ENCODE measurements at regions not wholly inside any gene's neighbourhood (a gene's known extent, or its start where the extent isn't known, plus 50 kb on each side); places are given as distances from the start of the nearest gene placed in this dataset.
"Not testable (repeated sequence)": the region's sequence is repeated elsewhere in the genome, so short reads cannot be mapped to it uniquely, and the experiment has no call there.

DNA sequence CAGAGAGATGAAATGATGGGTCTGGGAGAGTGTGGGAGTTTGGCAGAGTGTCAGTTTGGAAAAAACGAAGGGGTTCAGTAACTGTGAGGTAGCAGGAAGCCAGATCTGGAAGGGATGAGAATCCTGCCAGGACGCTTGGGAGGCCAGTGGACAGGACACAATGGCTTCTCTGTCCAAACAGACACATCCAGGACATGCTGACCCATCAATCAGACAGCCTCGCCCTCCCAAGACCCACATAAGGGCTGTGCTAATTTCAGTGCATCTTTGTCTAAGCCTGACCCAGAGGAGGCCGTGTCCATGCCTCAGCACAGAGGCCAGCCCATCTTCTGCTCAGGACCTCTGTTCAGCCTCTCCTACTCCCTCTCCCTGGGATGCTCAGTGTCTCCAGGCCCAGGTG lies 576.5 kb upstream of the B3GAT1 start:
- H3K27me3 ChIP-seq, result no peaks in the 10 kb centered on the region
- no peaks in the 10 kb centered on the region for H3K9me3 ChIP-seq
- H3K4me3 ChIP-seq, result no peak overlapping the region
- intact Hi-C loops (cut with DNase I), result no loop called here
- TF ChIP-seq POLR2A (IDR thresholded peaks at IDR 0.05) (no peak), POLR2AphosphoS5 (IDR thresholded peaks at IDR 0.05; ENCODE audit: insufficient read depth in 1 of 2, low read depth in 1 of 2) (no peak)
- TF ChIP-seq, protein P1, sequence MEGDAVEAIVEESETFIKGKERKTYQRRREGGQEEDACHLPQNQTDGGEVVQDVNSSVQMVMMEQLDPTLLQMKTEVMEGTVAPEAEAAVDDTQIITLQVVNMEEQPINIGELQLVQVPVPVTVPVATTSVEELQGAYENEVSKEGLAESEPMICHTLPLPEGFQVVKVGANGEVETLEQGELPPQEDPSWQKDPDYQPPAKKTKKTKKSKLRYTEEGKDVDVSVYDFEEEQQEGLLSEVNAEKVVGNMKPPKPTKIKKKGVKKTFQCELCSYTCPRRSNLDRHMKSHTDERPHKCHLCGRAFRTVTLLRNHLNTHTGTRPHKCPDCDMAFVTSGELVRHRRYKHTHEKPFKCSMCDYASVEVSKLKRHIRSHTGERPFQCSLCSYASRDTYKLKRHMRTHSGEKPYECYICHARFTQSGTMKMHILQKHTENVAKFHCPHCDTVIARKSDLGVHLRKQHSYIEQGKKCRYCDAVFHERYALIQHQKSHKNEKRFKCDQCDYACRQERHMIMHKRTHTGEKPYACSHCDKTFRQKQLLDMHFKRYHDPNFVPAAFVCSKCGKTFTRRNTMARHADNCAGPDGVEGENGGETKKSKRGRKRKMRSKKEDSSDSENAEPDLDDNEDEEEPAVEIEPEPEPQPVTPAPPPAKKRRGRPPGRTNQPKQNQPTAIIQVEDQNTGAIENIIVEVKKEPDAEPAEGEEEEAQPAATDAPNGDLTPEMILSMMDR (IDR thresholded peaks at IDR 0.05), result no peak
- no peaks in the 10 kb centered on the region for H3K4me1 ChIP-seq
- peak in 1 of 2 donors; percentile 28 for DNase-seq (ENCODE audit: extremely low spot score in 2 of 2)
- H3K27ac ChIP-seq, result no peak overlapping the region
- no peaks in the 10 kb centered on the region for H3K36me3 ChIP-seq

DNA sequence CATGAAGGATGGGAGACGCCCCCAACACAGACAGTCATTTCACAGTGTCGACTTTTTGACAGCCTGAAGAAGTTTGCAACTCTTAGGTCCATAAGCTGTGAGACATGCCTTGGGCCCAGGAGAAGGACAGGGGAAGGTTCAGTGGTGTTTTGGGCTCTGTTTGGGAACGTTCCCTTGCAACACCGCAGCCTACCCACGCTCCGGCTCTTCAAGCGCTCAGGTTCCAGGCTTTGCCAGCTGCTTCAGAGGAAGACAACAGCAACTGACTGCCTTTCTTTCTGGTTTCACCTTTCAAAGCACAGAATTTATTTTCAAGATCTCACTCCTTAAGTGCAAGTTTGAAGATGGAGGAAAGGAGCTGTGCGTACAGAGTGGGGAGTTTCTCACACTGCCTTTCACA lies 575.8 kb upstream of the B3GAT1 start:
- H3K4me1 ChIP-seq, result no peaks in the 10 kb centered on the region
- TF ChIP-seq, protein P1 (IDR thresholded peaks at IDR 0.05), result no peak
- TF ChIP-seq POLR2AphosphoS5 (IDR thresholded peaks at IDR 0.05; ENCODE audit: insufficient read depth in 1 of 2, low read depth in 1 of 2) (no peak), POLR2A (IDR thresholded peaks at IDR 0.05) (no peak)
- no peaks in the 10 kb centered on the region for H3K27me3 ChIP-seq
- intact Hi-C loops (cut with DNase I), result no loop called here
- no peaks in the 10 kb centered on the region for H3K9me3 ChIP-seq
- no peak for DNase-seq (ENCODE audit: extremely low spot score in 2 of 2)
- no peak overlapping the region for H3K4me3 ChIP-seq
- H3K36me3 ChIP-seq, result no peaks in the 10 kb centered on the region
- H3K27ac ChIP-seq, result no peak overlapping the region

DNA sequence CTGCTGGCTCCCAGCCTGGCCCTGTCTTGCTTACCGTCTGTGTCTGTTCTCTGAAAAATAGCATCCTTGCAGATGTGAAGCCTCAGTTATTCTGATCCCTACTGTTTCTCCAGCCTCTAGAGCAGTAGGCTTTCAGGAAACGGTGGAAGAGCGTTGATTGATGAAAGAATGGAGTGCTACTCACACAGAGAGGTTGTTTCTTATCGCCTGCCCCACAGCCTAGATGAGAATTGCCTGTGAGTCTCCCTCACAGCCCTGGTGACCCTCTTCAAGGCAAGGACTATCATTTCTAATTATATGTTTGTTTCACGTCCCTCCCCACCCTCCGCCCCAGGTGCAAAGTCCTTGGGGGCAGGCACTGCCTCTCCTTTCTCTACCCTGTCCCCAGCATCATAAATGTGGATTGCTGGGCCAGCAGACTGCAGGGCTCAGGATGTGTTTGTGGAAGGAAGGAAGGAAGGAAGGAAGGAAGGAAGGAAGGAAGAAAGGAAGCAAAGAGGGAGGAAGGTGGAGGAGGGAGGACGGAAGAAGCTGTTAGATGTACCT lies 575.3 kb upstream of the B3GAT1 start:
- Histone ChIP-seq H3K27ac (no peak overlapping the region), H3K27me3 (no peaks in the 10 kb centered on the region), H3K4me1 (no peaks in the 10 kb centered on the region), H3K4me3 (no peak overlapping the region), H3K36me3 (no peaks in the 10 kb centered on the region), H3K9me3 (no peaks in the 10 kb centered on the region)
- TF ChIP-seq POLR2A (IDR thresholded peaks at IDR 0.05), result no peak
- no peak for TF ChIP-seq POLR2AphosphoS5 (IDR thresholded peaks at IDR 0.05; ENCODE audit: insufficient read depth in 1 of 2, low read depth in 1 of 2)
- TF ChIP-seq, protein P1 (IDR thresholded peaks at IDR 0.05), result no peak
- intact Hi-C loops (cut with DNase I), result no loop called here
- DNase-seq (ENCODE audit: extremely low spot score in 2 of 2), result no peak

DNA sequence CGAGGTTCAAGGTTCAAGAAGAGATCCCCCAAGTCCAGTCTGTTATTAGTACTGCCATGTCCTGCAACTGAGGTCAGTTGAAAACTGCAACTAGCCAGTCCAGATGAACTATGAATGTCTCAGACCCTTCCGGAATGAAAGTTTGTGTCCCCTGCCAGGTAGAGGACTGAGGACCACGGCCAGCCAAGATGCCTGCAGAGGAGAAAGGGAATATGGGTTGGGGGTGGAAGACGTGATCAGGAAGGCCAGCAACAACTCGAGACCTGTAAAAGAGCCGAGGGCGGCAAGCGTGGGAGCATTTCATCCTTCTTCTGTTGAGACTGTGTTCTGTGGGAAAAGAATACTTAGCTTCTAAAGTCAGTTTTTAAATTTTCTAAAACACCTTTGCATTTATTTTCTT lies 572.4 kb upstream of the B3GAT1 start:
- DNase-seq (ENCODE audit: extremely low spot score in 2 of 2), result no peak
- H3K36me3 ChIP-seq, result no peaks in the 10 kb centered on the region
- H3K27me3 ChIP-seq, result no peaks in the 10 kb centered on the region
- intact Hi-C loops (cut with DNase I), result no loop called here
- no peaks in the 10 kb centered on the region for H3K4me1 ChIP-seq
- no peak overlapping the region for H3K27ac ChIP-seq
- no peak for TF ChIP-seq POLR2AphosphoS5 (IDR thresholded peaks at IDR 0.05; ENCODE audit: insufficient read depth in 1 of 2, low read depth in 1 of 2)
- TF ChIP-seq, protein P1 (IDR thresholded peaks at IDR 0.05), result no peak
- no peak for TF ChIP-seq POLR2A (IDR thresholded peaks at IDR 0.05)
- no peaks in the 10 kb centered on the region for H3K9me3 ChIP-seq
- no peak overlapping the region for H3K4me3 ChIP-seq

DNA sequence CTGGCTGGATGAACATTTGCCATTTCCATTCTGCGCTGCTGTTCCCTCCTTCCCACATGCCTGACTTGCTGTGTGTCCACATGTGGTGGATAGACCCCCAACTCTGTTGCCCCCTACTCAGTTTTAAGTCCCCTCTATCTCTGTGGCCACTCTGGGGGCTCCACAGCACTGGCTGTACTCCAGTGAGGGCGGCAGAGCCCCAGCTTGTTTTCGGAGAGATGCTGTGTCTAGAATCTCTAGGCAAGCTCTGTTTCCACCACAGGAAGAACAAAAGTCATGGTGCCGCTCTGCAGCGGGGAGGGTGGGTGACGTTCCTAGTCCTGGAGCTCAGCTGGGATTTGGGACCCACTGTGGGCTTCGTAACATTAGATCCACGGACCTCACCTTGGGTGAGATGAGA lies 570.4 kb upstream of the B3GAT1 start:
- DNase-seq (ENCODE audit: extremely low spot score in 2 of 2); H3K4me3 ChIP-seq; H3K27ac ChIP-seq; H3K36me3 ChIP-seq; H3K4me1 ChIP-seq; H3K9me3 ChIP-seq; intact Hi-C loops (cut with DNase I); H3K27me3 ChIP-seq: not testable (repeated sequence)
